ENCODE measurements at regions not wholly inside any gene's neighbourhood (a gene's known extent, or its start where the extent isn't known, plus 50 kb on each side); places are given as distances from the start of the nearest gene placed in this dataset.
"Not testable (repeated sequence)": the region's sequence is repeated elsewhere in the genome, so short reads cannot be mapped to it uniquely, and the experiment has no call there.

DNA sequence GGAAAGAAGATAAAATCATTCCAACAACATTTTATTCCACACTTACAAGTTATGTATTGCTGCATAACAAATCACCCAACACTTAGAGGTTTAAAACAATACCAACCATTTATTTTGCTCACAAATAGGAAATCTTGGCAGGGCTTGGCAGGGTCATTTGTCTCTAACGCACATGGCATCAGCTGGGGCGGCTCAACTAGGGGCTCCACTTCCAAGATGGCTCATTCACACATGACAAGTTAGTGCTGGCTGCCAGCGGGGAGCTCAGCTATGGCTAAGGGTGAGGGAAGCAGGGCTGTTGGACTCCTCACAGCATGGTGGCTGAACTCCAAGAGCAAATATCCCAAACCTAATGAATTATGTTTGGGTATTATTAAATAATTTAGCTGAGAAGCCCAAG is 377.0 kb downstream of the ZNF674 start:
- DNase-seq (ENCODE audit: low read depth in 2 of 2) = no peak

DNA sequence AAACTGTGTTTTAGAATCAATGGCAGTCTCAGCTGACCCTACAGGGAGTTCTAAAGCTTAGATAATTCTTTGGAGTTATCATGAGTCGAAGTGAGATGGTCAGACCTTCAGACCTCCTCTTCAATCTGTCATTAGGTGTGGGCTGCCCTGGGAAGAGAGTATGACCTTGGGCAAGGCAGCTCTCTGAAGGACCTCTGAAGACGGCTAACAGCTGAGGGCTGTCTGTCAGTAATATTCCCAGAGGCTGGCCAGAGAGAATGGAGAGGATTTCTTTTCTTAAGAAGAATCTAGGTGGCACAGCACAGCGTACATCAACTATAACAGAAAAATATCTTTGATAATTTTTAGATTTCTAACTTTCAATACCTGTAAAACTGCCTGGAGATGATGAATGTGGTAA is 379.4 kb downstream of the ZNF674 start:
- DNase-seq (ENCODE audit: low read depth in 2 of 2) = no peak

DNA sequence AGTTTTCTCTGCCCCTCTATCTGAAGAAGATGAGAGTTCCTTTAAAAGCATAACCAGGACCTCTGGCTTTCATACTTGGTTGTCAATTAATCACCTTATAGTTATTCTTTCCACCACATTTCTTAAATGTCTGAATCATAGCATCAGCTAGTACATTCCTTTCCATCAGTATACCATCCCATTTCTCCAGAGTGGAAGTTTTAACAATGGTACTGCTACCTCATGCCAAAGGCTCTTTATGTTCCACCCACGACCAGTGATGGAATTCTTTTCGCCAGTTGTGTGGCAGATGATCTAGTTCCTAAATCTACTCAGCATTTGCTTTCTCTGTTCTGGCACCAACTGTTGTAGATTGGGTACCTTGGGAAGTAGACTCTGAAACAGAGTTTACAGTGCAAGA is 379.8 kb downstream of the ZNF674 start:
- DNase-seq (ENCODE audit: low read depth in 2 of 2) = no peak

DNA sequence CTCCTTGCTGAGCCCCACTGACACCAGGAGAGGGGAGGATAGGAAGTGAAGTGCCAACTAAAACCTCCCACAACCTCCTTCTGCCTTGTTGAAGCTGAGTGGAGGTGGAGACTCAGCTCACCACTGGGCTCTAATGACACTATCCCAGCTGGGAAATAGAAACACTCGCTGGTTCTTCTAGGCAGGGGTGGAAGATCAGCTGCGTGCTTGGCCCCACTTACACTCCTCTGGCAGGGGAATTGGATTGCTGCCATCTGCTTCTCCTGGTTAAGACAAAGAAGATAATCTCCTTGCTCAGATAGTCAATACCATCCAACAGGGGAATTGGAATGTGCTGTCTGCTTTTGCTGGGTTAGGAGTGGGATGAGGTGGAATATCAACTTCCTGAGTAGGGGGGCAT is 392.5 kb downstream of the ZNF674 start:
- DNase-seq (ENCODE audit: low read depth in 2 of 2) = no peak

DNA sequence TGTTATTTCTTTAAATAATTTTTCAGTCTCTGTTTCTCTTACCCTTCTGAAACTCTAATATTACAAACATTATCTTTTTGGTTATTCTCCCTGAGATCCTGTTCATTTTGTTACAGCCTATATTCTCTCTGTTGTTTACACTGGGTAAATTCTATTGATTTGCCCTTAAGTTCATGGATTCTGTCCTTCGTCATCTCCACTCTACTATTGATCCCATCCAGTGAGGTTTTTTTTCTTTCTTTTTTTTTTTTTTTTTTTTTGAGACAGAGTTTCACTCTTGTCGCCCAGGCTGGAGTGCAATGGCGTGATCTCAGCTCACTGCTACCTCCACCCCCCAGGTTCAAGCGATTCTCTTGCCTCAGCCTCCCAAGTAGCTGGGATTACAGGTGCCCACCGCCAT is 393.9 kb downstream of the ZNF674 start:
- DNase-seq (ENCODE audit: low read depth in 2 of 2) = not testable (repeated sequence)

DNA sequence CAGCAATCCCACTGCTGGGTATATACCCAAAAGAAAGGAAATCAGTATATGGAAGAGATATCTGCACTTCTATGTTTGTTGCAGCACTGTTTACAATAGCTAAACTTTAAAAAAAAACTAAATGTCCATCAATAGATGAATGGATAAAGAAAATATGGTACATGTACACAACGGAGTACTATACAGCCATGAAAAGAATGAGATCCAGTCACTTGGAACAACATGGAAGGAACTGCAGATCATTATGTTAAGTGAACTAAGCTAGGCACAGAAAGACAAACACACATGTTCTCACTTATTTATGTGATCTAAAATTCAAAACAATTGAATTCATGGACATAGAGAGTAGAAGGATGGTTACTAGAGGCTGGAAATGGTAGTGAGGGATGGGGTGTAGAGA is 400.7 kb downstream of the ZNF674 start:
- no peak for DNase-seq (ENCODE audit: low read depth in 2 of 2)

DNA sequence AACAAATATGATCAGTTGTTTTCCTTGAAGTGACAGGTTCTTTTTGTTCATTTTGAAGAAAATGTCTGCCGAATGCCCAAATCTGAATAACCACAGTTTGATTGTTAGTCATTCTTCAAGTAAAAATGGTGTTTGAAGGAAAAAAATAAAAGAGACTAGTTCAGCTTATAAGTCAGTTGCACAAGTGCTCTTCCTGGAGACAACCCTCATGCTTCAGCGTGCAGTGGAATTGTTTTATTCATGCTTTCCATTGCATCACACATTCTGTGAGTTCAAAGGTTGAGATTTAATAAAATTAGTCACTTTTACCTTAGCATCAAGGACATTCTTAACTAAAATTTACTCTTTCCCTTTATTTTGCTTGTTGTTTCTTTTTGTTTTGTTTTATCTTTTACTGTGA is 404.9 kb downstream of the ZNF674 start:
- DNase-seq (ENCODE audit: low read depth in 2 of 2) = no peak

DNA sequence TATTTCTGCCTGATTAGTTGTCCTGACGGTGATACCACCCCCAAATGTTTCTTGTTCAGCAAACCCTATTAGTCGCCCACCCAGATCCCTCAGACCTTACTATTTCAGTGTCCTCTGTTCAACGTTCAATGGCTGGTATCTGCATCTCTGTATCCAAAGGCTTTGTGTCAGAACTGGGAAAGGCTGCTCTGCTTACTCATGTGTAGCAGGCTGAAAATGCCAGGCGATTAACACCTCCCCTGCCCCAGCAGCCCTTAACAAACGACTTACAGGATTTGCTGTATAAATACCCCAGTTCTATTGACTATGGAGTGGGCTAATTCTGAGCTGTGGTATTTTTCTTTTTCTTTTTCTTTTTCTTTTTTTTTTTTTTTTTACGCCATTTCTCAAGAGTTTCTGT is 415.0 kb downstream of the ZNF674 start:
- no peak for DNase-seq (ENCODE audit: low read depth in 2 of 2)

DNA sequence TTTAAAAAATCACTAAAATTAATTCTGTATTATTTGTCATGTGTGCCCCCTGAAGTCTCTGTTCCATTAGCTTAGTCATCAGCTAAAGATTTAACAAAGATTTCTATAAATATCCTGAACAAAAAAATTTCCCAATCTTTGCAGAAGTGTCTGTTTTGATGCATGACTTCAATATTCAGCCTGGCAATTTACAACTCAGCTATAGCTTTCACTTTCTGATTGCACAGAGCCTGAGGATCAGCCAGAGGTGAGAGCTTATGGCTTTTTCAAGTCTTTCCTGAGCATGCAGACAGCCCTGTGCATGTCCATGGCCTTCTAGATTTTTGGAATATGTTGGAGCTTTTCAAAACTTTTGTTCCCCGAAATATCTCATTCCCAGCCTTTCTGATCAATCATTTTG is 420.1 kb downstream of the ZNF674 start:
- DNase-seq (ENCODE audit: low read depth in 2 of 2) = no peak

DNA sequence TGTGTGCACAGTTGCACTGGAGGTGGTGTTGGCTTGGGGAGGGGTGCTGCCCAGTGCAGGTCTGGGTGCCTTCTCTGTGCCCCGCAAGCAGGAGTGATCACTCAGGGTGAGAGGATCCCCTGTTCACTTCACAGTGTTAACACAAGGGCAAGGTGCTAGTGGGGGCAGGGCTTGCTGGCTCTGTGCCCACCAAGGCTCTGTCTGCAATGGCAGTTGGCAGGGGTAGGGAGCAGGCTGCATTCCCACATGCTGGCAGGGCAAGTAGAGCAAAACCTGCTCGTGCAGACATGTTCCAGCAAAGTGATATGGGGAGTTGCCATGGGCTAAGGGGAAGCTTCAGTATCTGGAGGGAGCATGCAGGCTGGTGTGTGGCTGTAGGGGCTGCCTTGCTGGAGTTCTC is 428.0 kb downstream of the ZNF674 start:
- no peak for DNase-seq (ENCODE audit: low read depth in 2 of 2)

DNA sequence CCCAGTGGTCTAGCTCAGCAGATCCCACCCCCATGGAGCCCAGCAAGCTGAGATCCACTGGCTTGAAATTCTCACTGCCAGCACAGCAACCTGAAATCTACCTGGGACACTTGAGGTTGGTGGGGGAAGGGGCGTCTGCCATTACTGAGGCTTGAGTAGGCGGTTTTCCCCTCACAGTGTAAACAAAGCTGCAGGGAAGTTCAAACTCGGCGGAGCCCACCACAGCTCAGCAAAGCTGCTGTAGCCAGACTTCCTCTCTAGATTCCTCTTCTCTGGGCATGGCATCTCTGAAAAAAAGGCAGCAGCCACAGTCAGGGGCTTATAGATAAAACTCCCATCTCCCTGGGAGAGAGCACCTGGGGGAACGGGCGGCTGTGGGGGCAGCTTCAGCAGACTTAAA is 457.9 kb downstream of the ZNF674 start:
- not testable (repeated sequence) for DNase-seq (ENCODE audit: low read depth in 2 of 2)

DNA sequence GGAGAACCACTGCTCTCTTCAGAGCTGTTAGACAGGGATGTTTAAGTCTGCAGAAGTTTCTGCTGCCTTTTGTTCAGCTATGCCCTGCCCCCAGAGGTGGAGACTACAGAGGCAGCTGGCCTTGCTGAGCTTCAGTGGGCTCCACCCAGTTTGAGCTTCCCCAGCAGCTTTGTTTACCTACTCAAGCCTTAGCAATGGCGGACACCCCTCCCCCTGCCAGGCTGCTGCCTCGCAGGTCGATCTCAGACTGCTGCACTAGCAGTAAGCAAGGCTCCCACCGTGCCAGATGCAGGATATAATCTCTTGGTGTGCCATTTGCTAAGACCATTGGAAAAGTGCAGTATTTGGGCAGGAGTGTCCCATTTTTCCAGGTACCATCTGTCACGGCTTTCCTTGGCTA is 465.1 kb downstream of the ZNF674 start:
- not testable (repeated sequence) for DNase-seq (ENCODE audit: low read depth in 2 of 2)

DNA sequence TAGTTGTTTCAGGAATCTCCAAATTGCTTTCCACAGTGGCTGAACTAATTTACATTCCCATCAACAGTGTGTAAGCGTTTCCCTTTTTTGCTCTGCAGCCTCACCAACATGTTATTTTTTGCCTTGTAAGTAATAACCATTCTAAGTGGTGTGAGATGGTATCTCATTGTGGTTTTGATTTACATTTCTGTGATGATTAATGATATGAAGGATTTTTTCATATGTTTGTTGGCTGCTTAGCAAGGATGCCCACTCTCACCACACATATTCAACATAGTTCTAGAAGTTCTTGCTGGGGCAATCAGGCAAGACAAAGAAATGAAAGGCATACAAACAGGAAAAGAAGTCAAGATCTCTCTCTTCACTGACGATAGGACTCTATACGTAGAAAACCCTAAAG is 472.4 kb downstream of the ZNF674 start:
- no peak for DNase-seq (ENCODE audit: low read depth in 2 of 2)

DNA sequence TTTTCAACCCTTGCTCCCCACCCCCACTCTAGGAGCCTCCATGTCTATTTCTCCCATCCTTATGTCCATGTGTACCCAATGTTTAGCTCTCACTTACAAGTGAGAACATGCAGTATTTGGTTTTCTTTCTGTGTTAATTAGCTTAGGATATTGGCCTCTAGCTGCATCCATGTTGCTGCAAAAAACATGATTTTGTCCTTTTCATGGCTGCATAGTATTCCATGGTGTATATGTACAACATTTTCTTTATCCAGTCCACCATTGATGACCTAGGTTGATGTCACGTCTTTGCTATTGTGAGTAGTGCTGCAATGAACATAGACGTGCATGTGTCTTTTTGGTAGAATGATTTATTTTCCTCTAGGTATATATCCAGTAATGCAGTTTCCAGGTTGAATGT is 472.8 kb downstream of the ZNF674 start:
- no peak for DNase-seq (ENCODE audit: low read depth in 2 of 2)

DNA sequence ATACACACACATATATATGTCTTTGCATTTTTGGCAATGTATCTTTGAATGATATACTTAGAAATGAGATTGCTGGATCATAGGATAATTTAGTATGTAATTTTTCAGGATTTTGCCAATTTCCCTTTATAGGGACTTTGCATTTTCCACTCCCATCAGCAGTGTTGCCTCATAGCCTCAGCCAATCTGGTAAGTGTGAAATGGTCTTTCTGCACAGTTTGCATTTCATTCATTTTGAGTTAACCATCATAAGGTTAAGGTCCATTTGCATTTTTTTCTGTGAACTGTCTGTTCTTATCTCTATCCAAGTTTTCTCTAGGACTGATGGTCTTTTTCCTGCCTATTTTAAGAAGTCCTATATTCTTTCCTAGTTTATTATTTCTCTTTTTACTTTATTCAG is 474.8 kb downstream of the ZNF674 start:
- no peak for DNase-seq (ENCODE audit: low read depth in 2 of 2)

DNA sequence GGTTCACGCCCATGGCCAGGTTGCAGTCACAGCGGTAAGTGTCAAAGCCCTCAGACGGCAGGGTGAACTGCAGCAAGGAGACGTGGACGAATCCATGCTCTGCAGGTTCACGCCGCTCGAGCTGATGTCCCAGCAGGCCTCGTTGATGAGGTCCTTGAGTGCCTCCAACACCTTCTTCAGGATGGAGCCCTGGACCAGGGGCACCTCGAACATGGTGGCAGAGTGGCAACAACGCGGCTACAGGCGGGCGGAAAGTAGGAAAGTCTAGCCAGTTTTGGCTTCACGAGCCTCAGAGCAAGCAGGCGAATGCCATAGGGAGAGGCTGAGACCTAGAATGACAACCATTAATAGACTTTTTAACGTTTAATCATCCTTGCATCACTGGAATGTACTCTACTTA is 485.9 kb downstream of the ZNF674 start:
- DNase-seq (ENCODE audit: low read depth in 2 of 2) = no peak

DNA sequence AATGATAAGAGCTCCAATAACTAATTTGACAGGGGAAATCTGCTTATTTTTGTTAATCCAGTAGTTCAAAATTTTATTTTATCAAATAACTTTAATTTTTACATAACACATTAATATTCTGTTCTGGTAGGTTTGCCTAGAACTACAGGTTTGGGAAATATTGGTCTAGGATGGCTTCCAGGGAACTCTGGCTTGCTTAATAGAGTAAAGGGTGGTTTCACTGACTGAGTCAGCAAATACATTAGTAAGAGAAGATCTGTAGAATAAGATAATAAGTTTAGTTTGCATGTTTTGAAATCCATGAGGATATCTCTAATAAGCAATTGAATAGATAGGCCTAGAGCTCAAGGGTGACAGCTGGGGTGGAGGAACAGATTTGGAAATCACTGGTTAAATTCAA is 500.7 kb downstream of the ZNF674 start:
- DNase-seq (ENCODE audit: low read depth in 2 of 2) = no peak

DNA sequence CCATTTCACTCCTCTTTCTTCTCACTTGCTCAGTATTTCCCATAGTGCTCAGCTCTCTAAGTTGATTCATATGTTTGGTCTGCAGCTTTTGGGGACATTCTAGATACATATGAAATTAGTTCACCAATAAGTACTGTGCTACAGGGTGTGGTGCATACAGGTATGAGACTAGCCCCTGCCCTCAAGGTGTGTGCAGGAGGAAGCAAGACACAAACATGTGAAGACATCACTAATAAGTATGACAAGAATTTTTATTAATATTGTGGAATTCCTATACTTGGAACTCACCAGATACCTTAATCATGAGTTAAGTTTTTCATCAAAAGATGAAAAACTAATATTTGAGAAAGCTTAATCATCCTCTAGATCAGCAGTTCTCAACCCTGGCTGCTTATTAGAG is 505.2 kb downstream of the ZNF674 start:
- DNase-seq (ENCODE audit: low read depth in 2 of 2) = no peak

DNA sequence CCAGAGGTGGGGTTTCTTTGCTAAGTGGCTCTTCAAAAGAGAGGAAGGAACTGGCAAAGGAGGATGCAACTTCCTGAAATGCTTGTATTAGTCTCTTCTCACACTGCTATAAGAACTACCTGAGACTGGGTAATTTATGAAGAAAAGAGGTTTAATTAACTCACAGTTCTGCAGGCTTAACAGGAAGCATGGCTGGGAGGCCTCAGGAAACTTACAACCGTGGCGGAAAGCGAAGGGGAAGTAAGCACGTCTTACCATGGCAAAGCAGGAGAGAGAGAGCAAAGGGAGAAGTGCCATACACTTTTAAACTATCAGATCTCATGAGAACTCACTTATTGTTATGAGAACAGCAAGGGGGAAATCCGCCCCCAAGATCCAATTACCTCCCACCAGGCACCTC is 505.7 kb downstream of the ZNF674 start:
- no peak for DNase-seq (ENCODE audit: low read depth in 2 of 2)

DNA sequence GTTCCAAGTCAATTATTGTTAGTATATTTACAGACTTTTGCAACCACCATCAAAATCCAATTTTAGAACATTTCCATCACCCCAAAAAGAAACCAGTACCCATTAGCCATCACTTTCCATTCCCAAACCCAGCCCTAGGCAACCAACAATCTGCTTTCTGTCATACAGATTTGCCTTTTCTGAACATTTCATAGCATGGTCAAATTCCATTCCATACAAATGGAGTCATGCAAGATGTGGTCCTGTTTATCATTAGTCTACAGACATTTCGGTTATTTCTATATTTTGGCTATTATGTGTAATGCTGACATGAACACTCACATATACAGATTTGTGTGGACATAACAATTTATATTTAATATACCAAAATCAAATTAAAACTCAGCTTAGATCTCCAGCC is 508.7 kb downstream of the ZNF674 start:
- DNase-seq (ENCODE audit: low read depth in 2 of 2) = no peak

DNA sequence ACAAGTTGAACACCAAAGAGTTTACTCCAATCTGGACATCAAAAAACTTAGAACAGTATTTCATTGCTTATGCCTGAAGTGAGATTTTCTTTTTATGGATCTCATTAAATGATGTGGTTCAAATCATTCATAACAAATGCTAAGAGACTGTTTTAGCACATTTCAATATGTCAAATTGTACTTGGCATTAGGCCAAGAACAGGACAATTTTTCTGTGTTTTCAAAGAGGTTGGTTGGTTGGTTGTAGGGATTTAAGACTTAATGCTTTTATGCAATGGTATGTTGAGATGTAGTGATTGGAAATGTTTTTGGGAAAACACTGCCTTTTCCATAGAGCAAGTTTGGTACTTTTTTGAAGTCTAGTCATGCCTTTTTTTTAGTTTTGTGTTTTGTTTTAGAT is 510.4 kb downstream of the ZNF674 start:
- no peak for DNase-seq (ENCODE audit: low read depth in 2 of 2)

DNA sequence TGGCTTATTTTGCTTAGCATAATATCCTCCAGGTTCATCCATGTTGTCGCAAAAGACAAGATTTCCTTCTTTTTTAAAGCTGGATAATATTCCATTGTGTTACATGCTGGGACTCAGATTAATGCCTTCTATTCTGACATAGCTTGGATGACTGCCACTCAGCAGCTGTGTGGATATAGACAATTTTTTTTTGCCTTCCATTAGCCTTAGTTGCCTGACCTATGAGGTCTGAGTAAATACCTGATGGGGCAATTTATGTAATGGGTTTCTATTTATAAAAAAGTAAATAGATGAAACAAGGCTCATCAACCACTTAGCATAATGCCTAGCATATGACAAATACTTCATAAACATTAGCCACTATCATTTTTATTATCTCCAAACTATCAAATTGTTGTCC is 515.4 kb downstream of the ZNF674 start:
- no peak for DNase-seq (ENCODE audit: low read depth in 2 of 2)

DNA sequence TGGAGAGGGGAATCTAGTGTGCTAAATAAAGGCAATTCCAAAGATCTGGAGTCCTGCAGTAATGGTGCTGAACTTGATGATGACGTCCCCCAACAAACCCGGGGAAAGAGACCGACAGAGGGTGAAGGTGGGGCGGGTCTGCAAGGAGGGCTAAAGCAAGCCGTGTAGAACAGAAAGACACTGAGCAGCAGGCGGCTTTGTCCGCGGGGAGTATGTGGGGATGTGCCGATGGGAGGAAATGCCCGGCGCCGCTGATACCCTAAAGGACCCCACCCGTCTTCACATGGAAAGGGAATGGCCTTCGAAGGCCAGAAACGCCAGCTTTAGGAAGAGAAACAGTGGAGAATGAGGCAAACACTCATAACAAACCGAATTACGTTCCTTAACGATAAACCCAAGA is 528.9 kb downstream of the ZNF674 start:
- DNase-seq (ENCODE audit: low read depth in 2 of 2) = no peak

DNA sequence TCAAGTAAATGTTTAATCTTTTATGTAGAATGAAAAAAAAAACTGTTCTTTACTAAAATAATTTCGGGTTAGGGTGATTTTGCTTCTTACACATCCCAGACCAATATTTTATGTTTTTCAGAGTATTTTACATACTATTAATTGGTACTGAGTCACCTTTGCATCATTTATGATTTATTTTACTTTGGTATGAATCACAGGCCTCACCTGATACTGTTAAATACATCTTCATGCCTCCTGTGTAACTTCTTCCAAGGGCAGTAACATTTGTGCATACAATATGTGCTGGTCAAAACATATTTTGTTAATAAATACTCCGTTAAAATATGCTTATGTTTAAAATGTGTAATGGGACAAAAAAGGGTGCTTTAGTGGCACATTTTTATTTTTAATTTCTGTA is 529.6 kb downstream of the ZNF674 start:
- no peak for DNase-seq (ENCODE audit: low read depth in 2 of 2)
